ENCODE measurements at regions not wholly inside any gene's neighbourhood (a gene's known extent, or its start where the extent isn't known, plus 50 kb on each side); places are given as distances from the start of the nearest gene placed in this dataset.

- Histone ChIP-seq H3K27ac (ENCODE audit: low read length) (no peak overlapping the region), H3K9me3 (ENCODE audit: control insufficient read depth, insufficient read depth, low read depth, low read length) (no peaks in the 10 kb centered on the region), H3K4me3 (ENCODE audit: low read depth in 2 of 2, low read length in 2 of 2) (no peak overlapping the region), H3K27me3 (ENCODE audit: control insufficient read depth, insufficient read depth, low read length) (no peaks in the 10 kb centered on the region), H3K4me1 (ENCODE audit: control insufficient read depth, insufficient read depth, low read length) (no peaks in the 10 kb centered on the region), H3K36me3 (ENCODE audit: control insufficient read depth, insufficient read depth, low read length) (no peaks in the 10 kb centered on the region)
- in situ Hi-C loops (cut with HindIII; ENCODE audit: low pct_unique_long_range_greater_than_20kb, low sequenced_read_pairs) (no loop called here), intact Hi-C loops (cut with micrococcal nuclease; ENCODE audit: unreplicated experiment) (no loop called here)
- no TSS peak for BruUV-seq (replicated peaks)
- ATAC-seq (no peak), DNase-seq (ENCODE audit: low read depth, low spot score) (no peak)
- POLR2A ChIA-PET = no interaction called here
- CTCF ChIA-PET = no interaction called here
- TF ChIP-seq CTCF (IDR thresholded peaks at IDR 0.05) = no peak
- no peak for TF ChIP-seq TCF7L2 (IDR thresholded peaks at IDR 0.05; ENCODE audit: low read depth, low read length)
- no peak for TF ChIP-seq POLR2AphosphoS5 (IDR thresholded peaks at IDR 0.05; ENCODE audit: low read depth, low read length)
- no peak for TF ChIP-seq SIN3A (IDR thresholded peaks at IDR 0.05; ENCODE audit: borderline replicate concordance, insufficient read depth, low read depth, low read length)
- TF ChIP-seq REST (IDR thresholded peaks at IDR 0.05; ENCODE audit: insufficient read depth in 1 of 2, low read depth in 2 of 2, low read length in 1 of 2) = no peak
Observed at GRCh38 chr2:21288739-21289520, 165.2 kb downstream of the TDRD15 start.

GRCh38 chr2:21289551-21289950 lies 165.8 kb downstream of the TDRD15 start:
- H3K4me1 ChIP-seq (ENCODE audit: control insufficient read depth, insufficient read depth, low read length) = no peaks in the 10 kb centered on the region
- no peak overlapping the region for H3K27ac ChIP-seq (ENCODE audit: low read length)
- no peak overlapping the region for H3K4me3 ChIP-seq (ENCODE audit: low read depth in 2 of 2, low read length in 2 of 2)
- ATAC-seq = no peak
- no peak for TF ChIP-seq SIN3A (IDR thresholded peaks at IDR 0.05; ENCODE audit: borderline replicate concordance, insufficient read depth, low read depth, low read length)
- TF ChIP-seq POLR2AphosphoS5 (IDR thresholded peaks at IDR 0.05; ENCODE audit: low read depth, low read length) = no peak
- TF ChIP-seq CTCF (IDR thresholded peaks at IDR 0.05) = no peak
- no peak for TF ChIP-seq TCF7L2 (IDR thresholded peaks at IDR 0.05; ENCODE audit: low read depth, low read length)
- TF ChIP-seq REST (IDR thresholded peaks at IDR 0.05; ENCODE audit: insufficient read depth in 1 of 2, low read depth in 2 of 2, low read length in 1 of 2) = no peak
- ChIA-PET POLR2A (no interaction called here), CTCF (no interaction called here)
- H3K36me3 ChIP-seq (ENCODE audit: control insufficient read depth, insufficient read depth, low read length) = no peaks in the 10 kb centered on the region
- DNase-seq (ENCODE audit: low read depth, low spot score) = no peak
- no TSS peak for BruUV-seq (replicated peaks)
- intact Hi-C loops (cut with micrococcal nuclease; ENCODE audit: unreplicated experiment) (no loop called here), in situ Hi-C loops (cut with HindIII; ENCODE audit: low pct_unique_long_range_greater_than_20kb, low sequenced_read_pairs) (no loop called here)
- H3K27me3 ChIP-seq (ENCODE audit: control insufficient read depth, insufficient read depth, low read length) = no peaks in the 10 kb centered on the region
- H3K9me3 ChIP-seq (ENCODE audit: control insufficient read depth, insufficient read depth, low read depth, low read length) = no peaks in the 10 kb centered on the region

All from Panc1 (cell line).